GM18907 (cell line): ENCODE measurements at regions not wholly inside any gene's neighbourhood (a gene's known extent, or its start where the extent isn't known, plus 50 kb on each side); places are given as distances from the start of the nearest gene placed in this dataset.
A peak's percentile ranks its signal among the peaks of the same experiment; 100 is the strongest.

ENCODE experiments used
- ATAC-seq: cut with Tn5 transposase; IDR thresholded peaks from one replicate; pipeline ENCODE4 v1.9.1; 2021; ENCODE audit warnings: mild to moderate bottlenecking, moderate library complexity; ENCODE audit not compliant: unreplicated experiment

- no peak for ATAC-seq
These were observed 329.5 kb downstream of the KCNRG start for GRCh38 chr13:50344717-50345116.

GRCh38 chr13:50345804-50346203 lies 330.6 kb downstream of the KCNRG start:
- no peak for ATAC-seq

DNA sequence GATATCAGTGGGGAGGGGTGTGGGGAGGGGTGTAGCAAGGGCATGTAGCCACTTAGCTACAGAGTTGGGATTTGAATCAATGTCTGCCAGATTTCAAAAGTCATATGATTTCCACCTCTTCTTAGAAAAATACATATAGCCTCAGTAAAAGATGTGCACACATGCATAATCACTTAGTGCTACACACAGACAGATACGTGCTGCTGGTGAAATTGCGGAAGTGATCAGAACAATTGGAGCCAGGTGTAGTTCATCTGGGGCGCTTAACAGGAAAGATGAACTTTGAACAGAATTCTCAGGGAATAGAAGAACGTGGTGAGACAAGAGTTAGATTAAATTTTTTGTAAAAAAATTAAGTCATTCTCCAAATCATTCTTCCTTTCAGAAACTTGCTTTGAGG lies 333.1 kb downstream of the KCNRG start:
- no peak for ATAC-seq

DNA sequence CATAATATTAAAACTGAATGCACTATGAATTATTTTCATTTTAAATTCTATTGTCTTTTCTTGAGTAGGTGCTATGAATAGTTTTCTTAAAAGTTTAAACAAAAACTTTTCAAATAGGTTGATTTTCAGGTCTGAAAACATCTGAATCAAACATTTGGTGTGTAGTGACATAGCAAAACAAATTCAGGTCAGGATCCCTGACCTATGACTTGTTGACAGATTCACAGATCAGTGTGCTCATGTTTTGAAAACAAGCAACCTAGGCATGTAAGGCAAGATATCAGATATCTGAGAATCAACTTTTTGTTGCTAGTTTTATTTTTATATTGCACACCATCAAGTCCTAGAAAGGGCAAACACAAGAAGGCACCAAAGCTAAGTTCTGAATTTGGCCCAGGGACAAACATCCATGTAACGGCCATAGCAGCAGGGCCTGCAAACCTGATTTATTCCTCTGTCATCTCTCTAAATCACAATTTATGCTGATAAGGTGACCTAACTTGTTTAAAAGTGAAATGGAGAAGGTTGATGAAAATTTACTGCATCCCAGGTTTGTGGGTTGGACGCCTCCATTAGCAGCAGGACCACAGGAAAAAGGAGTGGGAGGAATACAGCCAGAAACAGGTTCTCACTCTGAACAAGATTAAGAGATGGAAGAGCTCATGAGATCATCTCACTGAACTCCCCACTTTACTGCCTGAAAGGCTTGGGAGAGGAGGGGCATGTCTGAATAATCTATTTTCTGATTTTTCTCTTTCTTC lies 337.7 kb downstream of the KCNRG start:
- ATAC-seq = no peak

GRCh38 chr13:50353651-50354415 lies 338.6 kb downstream of the KCNRG start:
- no peak for ATAC-seq

- peak; percentile 53 for ATAC-seq
These were observed 340.6 kb downstream of the KCNRG start for GRCh38 chr13:50355797-50356196.

DNA sequence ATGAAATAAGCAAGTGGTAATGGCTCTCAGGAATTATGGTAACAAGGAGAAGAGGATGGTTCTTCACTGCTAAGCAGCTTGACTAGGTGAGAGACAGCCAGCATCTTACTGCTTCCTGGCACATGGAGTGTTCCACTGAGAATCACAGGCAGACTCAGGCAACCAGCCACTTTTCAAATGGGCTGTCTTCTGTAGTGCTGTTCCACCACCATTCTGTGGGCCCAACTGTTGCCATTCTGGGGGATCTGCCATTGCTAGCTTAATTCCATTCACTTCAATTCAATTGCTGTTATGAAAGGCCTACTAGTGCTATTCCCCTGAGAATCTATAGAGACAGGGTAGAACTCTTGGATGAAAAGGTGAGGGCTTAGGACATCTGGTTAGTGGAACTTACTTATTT lies 341.9 kb downstream of the KCNRG start:
- no peak for ATAC-seq

GRCh38 chr13:50357586-50358118 lies 342.4 kb downstream of the KCNRG start:
- ATAC-seq = no peak

- ATAC-seq = no peak
These were observed 343.2 kb downstream of the KCNRG start for GRCh38 chr13:50358231-50359040.

GRCh38 chr13:50359041-50359367 lies 343.8 kb downstream of the KCNRG start:
- ATAC-seq = no peak

DNA sequence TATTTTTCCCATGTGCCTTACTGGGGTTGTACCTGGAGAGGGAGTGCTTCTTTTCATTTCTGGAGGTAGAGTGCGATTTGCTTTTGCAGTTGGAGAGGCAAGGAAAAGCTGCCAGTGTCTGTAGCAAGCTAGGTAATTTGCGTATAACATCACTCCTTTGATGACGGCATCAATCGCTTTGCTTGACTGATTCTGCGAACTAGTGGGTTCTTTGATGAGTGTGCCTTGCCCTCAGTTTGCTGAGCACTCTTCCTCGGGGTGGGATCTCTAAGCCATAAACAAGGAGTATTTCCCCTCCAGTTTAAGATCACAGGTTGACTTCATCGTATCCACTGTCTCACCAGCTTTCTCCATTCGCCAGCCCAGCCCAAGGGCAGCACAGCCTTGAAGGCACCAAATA lies 344.5 kb downstream of the KCNRG start:
- no peak for ATAC-seq

DNA sequence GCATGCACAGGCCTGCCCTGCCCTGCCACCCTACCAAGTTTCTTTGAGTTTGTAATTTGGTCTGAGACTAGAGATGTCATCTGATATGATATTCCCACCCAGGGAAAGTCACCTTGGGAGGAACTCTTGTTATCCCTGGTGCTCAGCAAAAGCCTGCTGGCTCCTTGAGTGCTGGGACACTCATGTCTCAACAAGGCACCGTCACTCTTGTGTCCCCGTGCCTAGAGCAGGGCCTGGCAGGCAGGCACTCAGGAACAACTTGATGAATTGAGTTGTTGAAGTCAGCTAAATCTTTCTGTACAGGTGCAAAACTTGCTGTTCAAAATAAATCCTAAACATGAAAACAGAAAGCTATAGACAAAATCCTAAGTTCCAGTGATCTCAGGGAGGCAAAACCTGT lies 345.4 kb downstream of the KCNRG start:
- no peak for ATAC-seq

- ATAC-seq = no peak
These were observed 346.0 kb downstream of the KCNRG start for GRCh38 chr13:50361282-50361681.

DNA sequence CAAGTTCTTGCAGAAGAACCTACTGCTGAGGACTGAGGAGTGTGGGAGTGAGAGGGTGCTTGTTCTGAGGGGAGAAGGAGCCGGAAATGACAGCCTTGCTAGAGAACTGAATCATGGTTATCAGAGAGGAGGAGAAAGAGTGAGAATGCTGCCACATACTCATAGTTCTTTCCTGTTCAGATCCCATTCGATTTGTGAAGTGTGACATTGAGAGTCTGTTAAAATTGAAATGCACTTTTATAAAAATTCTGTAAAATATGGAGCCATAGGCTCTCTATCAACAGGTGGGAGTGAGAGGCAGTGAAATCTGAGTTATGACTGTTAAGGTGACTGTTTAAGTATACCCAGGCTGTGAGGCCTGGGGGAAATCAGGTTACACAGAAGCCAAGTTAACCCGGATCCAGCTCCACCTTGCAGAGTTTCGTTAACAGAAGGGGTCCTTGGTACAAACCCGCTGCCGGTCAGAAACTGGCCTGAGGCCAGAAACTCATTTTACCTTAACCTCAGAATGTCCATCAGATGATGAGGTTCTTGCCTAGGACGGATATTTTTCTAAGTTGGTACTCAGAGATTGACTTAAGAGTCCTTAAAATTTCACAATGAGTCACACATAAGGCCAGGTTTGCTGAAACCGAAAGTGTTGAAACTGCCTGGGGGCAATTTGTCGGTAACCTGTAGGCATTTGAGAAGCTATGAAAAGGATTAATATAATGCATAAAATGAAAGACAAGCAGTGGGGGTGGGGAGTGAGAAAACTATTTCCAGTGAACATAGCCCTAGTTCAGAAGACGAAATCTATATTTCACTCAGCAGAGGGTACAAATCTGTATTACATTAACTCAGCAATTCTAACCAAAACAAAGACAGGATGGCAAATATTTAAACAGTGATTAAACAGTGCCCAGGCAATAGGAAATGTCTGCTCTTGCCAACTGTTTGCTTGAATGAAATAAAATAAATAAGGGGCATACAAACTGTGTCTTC lies 350.5 kb downstream of the KCNRG start:
- peak; percentile 74 for ATAC-seq

- peak; percentile 58 for ATAC-seq
These were observed 351.4 kb downstream of the KCNRG start for GRCh38 chr13:50366488-50367174.

GRCh38 chr13:50369646-50370045 lies 354.4 kb downstream of the KCNRG start:
- no peak for ATAC-seq

DNA sequence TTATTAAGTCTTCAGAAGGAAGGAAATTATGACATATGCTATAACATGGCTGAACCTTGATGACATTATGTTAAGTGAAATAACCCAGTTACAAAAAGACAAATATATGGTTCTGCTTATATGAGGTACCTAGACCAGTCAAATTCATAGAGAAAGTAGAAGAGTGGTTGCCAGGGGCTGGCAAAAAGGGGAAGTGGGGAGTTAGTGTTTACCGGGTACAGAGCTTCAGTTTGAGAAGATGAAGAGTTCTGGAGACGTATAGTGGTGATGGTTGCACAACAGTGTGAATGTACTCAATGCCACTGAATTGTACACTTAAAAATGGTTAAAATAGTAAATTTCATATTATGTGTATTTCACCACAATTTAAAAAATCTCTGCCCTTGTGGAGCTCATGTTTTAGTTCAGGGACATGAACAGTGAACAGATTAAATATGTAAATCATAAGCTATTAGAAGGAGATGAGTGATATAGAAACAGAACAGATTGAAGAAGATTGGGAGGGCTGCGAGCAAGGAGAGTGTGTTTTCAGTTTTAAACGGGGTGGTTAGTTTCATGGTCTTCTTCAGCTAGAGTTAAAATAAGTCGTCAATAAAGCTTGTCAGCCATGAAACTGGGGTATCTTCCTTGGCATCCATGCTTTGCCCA lies 355.2 kb downstream of the KCNRG start:
- ATAC-seq = peak; percentile 62

GRCh38 chr13:50374517-50374916 lies 359.3 kb downstream of the KCNRG start:
- no peak for ATAC-seq

DNA sequence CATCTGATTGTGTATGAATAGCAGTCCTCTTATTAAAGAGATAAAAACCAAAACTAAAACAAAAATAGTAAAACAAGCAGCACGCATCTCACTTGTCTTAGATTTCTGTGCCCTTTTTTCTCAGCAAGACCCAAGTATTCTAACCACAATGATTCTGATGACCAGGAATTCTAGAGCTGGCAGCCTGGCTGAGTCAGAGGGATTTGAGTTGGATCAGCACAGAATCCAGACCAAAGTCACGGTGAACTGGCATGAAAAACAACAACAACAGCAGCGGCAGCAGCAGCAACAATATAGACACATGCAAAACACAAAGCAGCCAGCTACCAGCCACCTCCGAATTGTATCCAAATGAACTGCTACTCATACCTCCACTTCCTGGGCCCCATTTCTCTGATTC lies 360.5 kb downstream of the KCNRG start:
- ATAC-seq = no peak
